GM23338 (cell line): ENCODE measurements at regions not wholly inside any gene's neighbourhood (a gene's known extent, or its start where the extent isn't known, plus 50 kb on each side); places are given as distances from the start of the nearest gene placed in this dataset.

Experiments
- ATAC-seq: fragments of 200-7000 bp; cut with Tn5 transposase; 3 replicates; pipeline ENCODE4 v1.9.1; 2020
- DNase-seq: peaks from one replicate; pipeline ENCODE4 v3.0.0-alpha.2; 2015; ENCODE audit warnings: low spot score
- H2AFZ ChIP-seq: fragments of 200-600 bp; sonication (generic); 2 replicates; pipeline ENCODE4 v1.8.0; 2016; ENCODE audit warnings: antibody characterized with exemption, mild to moderate bottlenecking, moderate library complexity
- H3F3A ChIP-seq: fragments of 200-600 bp; sonication (generic); replicated peaks from 2 replicates; pipeline ENCODE4 v1.8.0; 2017; ENCODE audit warnings: antibody characterized with exemption, mixed run types, low read depth
- H3K27ac ChIP-seq: fragments of 200-600 bp; sonication (generic); 2 replicates; pipeline ENCODE4 v1.6.1; 2016; ENCODE audit warnings: low read depth
- H3K27me3 ChIP-seq: fragments of 200-600 bp; sonication (generic); 2 replicates; pipeline ENCODE4 v1.8.0; 2016; ENCODE audit warnings: mild to moderate bottlenecking, mixed run types, moderate library complexity; ENCODE audit not compliant: insufficient read depth
- H3K36me3 ChIP-seq: fragments of 200-600 bp; sonication (generic); 2 replicates; pipeline ENCODE4 v1.8.0; 2016; ENCODE audit warnings: mild to moderate bottlenecking; ENCODE audit not compliant: insufficient read depth
- H3K4me1 ChIP-seq: fragments of 200-600 bp; sonication (generic); 2 replicates; pipeline ENCODE4 v1.8.0; 2016; ENCODE audit warnings: mild to moderate bottlenecking, moderate library complexity; ENCODE audit not compliant: insufficient read depth
- H3K4me2 ChIP-seq: fragments of 200-600 bp; sonication (generic); 2 replicates; pipeline ENCODE4 v1.7.1; 2017; ENCODE audit warnings: mixed run types
- H3K4me3 ChIP-seq: fragments of 200-600 bp; sonication (generic); 2 replicates; pipeline ENCODE4 v1.6.1; 2016; ENCODE audit warnings: mixed run types
- H3K79me2 ChIP-seq: fragments of 200-600 bp; sonication (generic); replicated peaks from 2 replicates; pipeline ENCODE4 v1.8.0; 2017; ENCODE audit warnings: mild to moderate bottlenecking; ENCODE audit not compliant: insufficient read depth
- H3K9me2 ChIP-seq: fragments of 200-600 bp; sonication (generic); 2 replicates; pipeline ENCODE4 v1.8.0; 2017; ENCODE audit not compliant: insufficient read depth
- H4K20me1 ChIP-seq: fragments of 200-600 bp; sonication (generic); replicated peaks from 2 replicates; pipeline ENCODE4 v1.8.0; 2017; ENCODE audit warnings: mild to moderate bottlenecking; ENCODE audit not compliant: insufficient read depth
- H3K27ac Mint-ChIP-seq: 2 replicates; pipeline ENCODE4 v1.8.0; 2020; ENCODE audit warnings: inconsistent platforms, mild to moderate bottlenecking, moderate library complexity, mixed read lengths
- H3K27me3 Mint-ChIP-seq: 3 replicates; pipeline ENCODE4 v1.8.0; 2022; ENCODE audit warnings: low read depth, mild to moderate bottlenecking, moderate library complexity, mixed read lengths, inconsistent platforms; ENCODE audit not compliant: insufficient read depth, poor library complexity
- H3K36me3 Mint-ChIP-seq: 3 replicates; pipeline ENCODE4 v1.8.0; 2021; ENCODE audit warnings: low read depth, mild to moderate bottlenecking, inconsistent platforms, moderate library complexity, mixed read lengths
- H3K4me1 Mint-ChIP-seq: 3 replicates; pipeline ENCODE4 v1.8.0; 2020; ENCODE audit warnings: mild to moderate bottlenecking, inconsistent platforms, mixed read lengths
- H3K4me3 Mint-ChIP-seq: 3 replicates; pipeline ENCODE4 v1.8.0; 2021; ENCODE audit warnings: moderate library complexity, mild to moderate bottlenecking, inconsistent platforms, mixed read lengths
- H3K9me3 Mint-ChIP-seq: 3 replicates; pipeline ENCODE4 v1.8.0; 2020; ENCODE audit warnings: moderate library complexity, mild to moderate bottlenecking, inconsistent platforms, mixed read lengths
- CREB1 ChIP-seq: fragments of 250-450 bp; sonication (Bioruptor Pico); IDR thresholded peaks from 2 replicates; pipeline ENCODE4 v1.5.0; 2020; ENCODE audit warnings: low read depth, mild to moderate bottlenecking, moderate library complexity
- ETS1 ChIP-seq: IDR thresholded peaks from 2 replicates; pipeline ENCODE4 v1.6.1; 2016; ENCODE audit warnings: antibody characterized with exemption
- EZH2 ChIP-seq: fragments of 200-600 bp; sonication (generic); IDR thresholded peaks from one replicate; pipeline ENCODE4 v1.8.0; 2017; ENCODE audit warnings: antibody characterized with exemption, mild to moderate bottlenecking, low read depth; ENCODE audit not compliant: unreplicated experiment
- EZH2phosphoT487 ChIP-seq: fragments of 200-600 bp; sonication (generic); IDR thresholded peaks from one replicate; pipeline ENCODE4 v1.8.1; 2018; ENCODE audit warnings: antibody characterized with exemption; ENCODE audit not compliant: unreplicated experiment
- JUNB ChIP-seq: IDR thresholded peaks from one replicate; pipeline ENCODE4 v1.6.1; 2016; ENCODE audit warnings: antibody characterized with exemption; ENCODE audit not compliant: unreplicated experiment
- POLR2AphosphoS5 ChIP-seq: IDR thresholded peaks from 2 replicates; pipeline ENCODE4 v1.6.1; 2016; ENCODE audit warnings: antibody characterized with exemption, low read depth
- STAT1 ChIP-seq: IDR thresholded peaks from one replicate; pipeline ENCODE4 v1.6.1; 2016; ENCODE audit warnings: antibody characterized with exemption; ENCODE audit not compliant: unreplicated experiment
- ZNF114 ChIP-seq: fragments of 250-450 bp; sonication (Bioruptor Pico); IDR thresholded peaks from 2 replicates; pipeline ENCODE4 v1.5.0; 2020; ENCODE audit warnings: mild to moderate bottlenecking, moderate library complexity
- ZNF331 ChIP-seq: fragments of 250-450 bp; sonication (Bioruptor Pico); IDR thresholded peaks from 2 replicates; pipeline ENCODE4 v1.5.0; 2020; ENCODE audit warnings: low read depth, mild to moderate bottlenecking, moderate library complexity
- TF ChIP-seq, protein P1 (sequence below): IDR thresholded peaks from one replicate; pipeline ENCODE4 v1.6.1; 2018; ENCODE audit warnings: antibody characterized with exemption; ENCODE audit not compliant: unreplicated experiment
- TF ChIP-seq, protein P2 (sequence below), 2 experiments: fragments of 200-600 bp in 1 of 2; sonication (generic) in 1 of 2; conservative IDR thresholded peaks; 2 replicates each; pipeline versions ENCODE4 v1.5.1 to v1.6.1; 2016 to 2017; ENCODE audit warnings: antibody characterized with exemption in 2 of 2, low read depth in 2 of 2, mild to moderate bottlenecking in 2 of 2, moderate library complexity in 1 of 2
- TF ChIP-seq, protein P3 (sequence below): fragments of 250-450 bp; sonication (Bioruptor Pico); IDR thresholded peaks from 2 replicates; pipeline ENCODE4 v1.5.0; 2020; ENCODE audit warnings: mild to moderate bottlenecking, moderate library complexity

DNA sequence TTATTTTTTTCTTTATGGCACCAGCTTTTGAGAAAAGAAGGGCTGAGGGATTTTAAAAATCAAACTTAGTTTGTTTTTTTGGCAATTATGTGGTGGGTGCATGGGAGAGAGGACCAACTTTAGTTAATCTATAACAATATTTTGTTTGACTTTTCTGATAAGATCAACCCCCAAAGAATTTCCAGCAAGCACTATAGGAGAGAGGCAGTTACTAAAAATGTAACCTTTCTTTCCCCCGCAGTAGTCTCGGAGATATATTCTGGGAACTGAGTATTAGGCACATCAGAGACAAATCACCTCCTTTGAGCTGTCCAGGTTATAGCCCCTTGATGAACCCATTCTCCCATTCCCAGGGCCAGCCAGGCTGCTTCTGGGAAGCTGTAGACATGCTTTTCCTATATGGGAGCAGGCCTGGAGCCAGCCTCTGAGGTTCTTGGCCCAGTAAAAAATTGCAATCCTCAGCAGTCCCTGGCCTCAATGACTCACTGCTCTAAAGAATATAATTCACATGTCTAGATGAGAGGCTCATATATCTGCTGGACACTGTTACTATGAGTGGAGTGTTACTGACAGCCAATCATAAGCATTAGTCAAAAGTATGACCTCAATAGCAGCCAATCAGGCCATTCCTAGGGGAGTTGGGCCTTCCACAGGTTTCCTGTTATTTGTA, 138.3 kb upstream of the AGBL1 start (continued):
- TF ChIP-seq, protein P1, sequence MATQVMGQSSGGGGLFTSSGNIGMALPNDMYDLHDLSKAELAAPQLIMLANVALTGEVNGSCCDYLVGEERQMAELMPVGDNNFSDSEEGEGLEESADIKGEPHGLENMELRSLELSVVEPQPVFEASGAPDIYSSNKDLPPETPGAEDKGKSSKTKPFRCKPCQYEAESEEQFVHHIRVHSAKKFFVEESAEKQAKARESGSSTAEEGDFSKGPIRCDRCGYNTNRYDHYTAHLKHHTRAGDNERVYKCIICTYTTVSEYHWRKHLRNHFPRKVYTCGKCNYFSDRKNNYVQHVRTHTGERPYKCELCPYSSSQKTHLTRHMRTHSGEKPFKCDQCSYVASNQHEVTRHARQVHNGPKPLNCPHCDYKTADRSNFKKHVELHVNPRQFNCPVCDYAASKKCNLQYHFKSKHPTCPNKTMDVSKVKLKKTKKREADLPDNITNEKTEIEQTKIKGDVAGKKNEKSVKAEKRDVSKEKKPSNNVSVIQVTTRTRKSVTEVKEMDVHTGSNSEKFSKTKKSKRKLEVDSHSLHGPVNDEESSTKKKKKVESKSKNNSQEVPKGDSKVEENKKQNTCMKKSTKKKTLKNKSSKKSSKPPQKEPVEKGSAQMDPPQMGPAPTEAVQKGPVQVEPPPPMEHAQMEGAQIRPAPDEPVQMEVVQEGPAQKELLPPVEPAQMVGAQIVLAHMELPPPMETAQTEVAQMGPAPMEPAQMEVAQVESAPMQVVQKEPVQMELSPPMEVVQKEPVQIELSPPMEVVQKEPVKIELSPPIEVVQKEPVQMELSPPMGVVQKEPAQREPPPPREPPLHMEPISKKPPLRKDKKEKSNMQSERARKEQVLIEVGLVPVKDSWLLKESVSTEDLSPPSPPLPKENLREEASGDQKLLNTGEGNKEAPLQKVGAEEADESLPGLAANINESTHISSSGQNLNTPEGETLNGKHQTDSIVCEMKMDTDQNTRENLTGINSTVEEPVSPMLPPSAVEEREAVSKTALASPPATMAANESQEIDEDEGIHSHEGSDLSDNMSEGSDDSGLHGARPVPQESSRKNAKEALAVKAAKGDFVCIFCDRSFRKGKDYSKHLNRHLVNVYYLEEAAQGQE = no peak
- no peak for TF ChIP-seq JUNB
- TF ChIP-seq STAT1 = no peak

DNA sequence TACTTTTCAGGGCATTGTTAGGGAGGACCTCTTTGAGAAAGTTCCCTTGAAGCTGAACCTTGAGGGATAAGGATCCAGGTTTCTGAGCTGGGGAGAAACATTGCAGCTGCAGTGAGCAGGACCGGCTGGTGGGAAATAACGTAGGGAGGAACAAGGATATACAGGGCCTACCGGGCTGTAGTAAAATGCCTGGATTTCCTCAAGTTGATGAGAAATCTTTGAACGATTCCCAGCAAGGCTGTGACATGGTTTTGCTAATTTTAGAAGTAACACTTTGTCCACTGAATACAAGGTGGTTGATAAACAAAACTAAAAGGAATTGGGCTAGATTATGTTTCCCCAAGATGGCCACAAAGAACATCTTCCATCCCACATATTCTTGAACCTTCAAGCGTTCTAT, 137.0 kb upstream of the AGBL1 start:
- DNase-seq (no peak), ATAC-seq (no peak)
- H3K27ac ChIP-seq = no peak overlapping the region
- H3K4me2 ChIP-seq = no peak overlapping the region
- H3K4me3 ChIP-seq = no peak overlapping the region
- no peaks in the 10 kb centered on the region for H3K36me3 Mint-ChIP-seq
- H3F3A ChIP-seq = no peaks in the 10 kb centered on the region
- no peak overlapping the region for H2AFZ ChIP-seq
- H3K4me3 Mint-ChIP-seq = no peak overlapping the region
- no peak overlapping the region for H3K27ac Mint-ChIP-seq
- no peaks in the 10 kb centered on the region for H3K27me3 ChIP-seq
- H3K27me3 Mint-ChIP-seq = peaks cover 3% of the 10 kb centered on the region
- no peaks in the 10 kb centered on the region for H3K4me1 Mint-ChIP-seq
- H3K4me1 ChIP-seq = no peaks in the 10 kb centered on the region
- H3K9me3 Mint-ChIP-seq = no peaks in the 10 kb centered on the region
- H4K20me1 ChIP-seq = no peaks in the 10 kb centered on the region
- peaks cover 6% of the 10 kb centered on the region; the same call in 1 of the 2 replicates for H3K9me2 ChIP-seq
- no peaks in the 10 kb centered on the region for H3K79me2 ChIP-seq
- no peaks in the 10 kb centered on the region for H3K36me3 ChIP-seq
- TF ChIP-seq POLR2AphosphoS5 = no peak
- no peak for TF ChIP-seq ETS1
- TF ChIP-seq EZH2 = no peak
- TF ChIP-seq CREB1 = no peak
- no peak for TF ChIP-seq JUNB
- TF ChIP-seq, protein P2, sequence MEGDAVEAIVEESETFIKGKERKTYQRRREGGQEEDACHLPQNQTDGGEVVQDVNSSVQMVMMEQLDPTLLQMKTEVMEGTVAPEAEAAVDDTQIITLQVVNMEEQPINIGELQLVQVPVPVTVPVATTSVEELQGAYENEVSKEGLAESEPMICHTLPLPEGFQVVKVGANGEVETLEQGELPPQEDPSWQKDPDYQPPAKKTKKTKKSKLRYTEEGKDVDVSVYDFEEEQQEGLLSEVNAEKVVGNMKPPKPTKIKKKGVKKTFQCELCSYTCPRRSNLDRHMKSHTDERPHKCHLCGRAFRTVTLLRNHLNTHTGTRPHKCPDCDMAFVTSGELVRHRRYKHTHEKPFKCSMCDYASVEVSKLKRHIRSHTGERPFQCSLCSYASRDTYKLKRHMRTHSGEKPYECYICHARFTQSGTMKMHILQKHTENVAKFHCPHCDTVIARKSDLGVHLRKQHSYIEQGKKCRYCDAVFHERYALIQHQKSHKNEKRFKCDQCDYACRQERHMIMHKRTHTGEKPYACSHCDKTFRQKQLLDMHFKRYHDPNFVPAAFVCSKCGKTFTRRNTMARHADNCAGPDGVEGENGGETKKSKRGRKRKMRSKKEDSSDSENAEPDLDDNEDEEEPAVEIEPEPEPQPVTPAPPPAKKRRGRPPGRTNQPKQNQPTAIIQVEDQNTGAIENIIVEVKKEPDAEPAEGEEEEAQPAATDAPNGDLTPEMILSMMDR (conservative IDR thresholded peaks at IDR 0.05; ENCODE audit: low read depth in 2 of 2) = no peak
- no peak for TF ChIP-seq ZNF331
- TF ChIP-seq ZNF114 = no peak
- no peak for TF ChIP-seq EZH2phosphoT487
- TF ChIP-seq, protein P3, sequence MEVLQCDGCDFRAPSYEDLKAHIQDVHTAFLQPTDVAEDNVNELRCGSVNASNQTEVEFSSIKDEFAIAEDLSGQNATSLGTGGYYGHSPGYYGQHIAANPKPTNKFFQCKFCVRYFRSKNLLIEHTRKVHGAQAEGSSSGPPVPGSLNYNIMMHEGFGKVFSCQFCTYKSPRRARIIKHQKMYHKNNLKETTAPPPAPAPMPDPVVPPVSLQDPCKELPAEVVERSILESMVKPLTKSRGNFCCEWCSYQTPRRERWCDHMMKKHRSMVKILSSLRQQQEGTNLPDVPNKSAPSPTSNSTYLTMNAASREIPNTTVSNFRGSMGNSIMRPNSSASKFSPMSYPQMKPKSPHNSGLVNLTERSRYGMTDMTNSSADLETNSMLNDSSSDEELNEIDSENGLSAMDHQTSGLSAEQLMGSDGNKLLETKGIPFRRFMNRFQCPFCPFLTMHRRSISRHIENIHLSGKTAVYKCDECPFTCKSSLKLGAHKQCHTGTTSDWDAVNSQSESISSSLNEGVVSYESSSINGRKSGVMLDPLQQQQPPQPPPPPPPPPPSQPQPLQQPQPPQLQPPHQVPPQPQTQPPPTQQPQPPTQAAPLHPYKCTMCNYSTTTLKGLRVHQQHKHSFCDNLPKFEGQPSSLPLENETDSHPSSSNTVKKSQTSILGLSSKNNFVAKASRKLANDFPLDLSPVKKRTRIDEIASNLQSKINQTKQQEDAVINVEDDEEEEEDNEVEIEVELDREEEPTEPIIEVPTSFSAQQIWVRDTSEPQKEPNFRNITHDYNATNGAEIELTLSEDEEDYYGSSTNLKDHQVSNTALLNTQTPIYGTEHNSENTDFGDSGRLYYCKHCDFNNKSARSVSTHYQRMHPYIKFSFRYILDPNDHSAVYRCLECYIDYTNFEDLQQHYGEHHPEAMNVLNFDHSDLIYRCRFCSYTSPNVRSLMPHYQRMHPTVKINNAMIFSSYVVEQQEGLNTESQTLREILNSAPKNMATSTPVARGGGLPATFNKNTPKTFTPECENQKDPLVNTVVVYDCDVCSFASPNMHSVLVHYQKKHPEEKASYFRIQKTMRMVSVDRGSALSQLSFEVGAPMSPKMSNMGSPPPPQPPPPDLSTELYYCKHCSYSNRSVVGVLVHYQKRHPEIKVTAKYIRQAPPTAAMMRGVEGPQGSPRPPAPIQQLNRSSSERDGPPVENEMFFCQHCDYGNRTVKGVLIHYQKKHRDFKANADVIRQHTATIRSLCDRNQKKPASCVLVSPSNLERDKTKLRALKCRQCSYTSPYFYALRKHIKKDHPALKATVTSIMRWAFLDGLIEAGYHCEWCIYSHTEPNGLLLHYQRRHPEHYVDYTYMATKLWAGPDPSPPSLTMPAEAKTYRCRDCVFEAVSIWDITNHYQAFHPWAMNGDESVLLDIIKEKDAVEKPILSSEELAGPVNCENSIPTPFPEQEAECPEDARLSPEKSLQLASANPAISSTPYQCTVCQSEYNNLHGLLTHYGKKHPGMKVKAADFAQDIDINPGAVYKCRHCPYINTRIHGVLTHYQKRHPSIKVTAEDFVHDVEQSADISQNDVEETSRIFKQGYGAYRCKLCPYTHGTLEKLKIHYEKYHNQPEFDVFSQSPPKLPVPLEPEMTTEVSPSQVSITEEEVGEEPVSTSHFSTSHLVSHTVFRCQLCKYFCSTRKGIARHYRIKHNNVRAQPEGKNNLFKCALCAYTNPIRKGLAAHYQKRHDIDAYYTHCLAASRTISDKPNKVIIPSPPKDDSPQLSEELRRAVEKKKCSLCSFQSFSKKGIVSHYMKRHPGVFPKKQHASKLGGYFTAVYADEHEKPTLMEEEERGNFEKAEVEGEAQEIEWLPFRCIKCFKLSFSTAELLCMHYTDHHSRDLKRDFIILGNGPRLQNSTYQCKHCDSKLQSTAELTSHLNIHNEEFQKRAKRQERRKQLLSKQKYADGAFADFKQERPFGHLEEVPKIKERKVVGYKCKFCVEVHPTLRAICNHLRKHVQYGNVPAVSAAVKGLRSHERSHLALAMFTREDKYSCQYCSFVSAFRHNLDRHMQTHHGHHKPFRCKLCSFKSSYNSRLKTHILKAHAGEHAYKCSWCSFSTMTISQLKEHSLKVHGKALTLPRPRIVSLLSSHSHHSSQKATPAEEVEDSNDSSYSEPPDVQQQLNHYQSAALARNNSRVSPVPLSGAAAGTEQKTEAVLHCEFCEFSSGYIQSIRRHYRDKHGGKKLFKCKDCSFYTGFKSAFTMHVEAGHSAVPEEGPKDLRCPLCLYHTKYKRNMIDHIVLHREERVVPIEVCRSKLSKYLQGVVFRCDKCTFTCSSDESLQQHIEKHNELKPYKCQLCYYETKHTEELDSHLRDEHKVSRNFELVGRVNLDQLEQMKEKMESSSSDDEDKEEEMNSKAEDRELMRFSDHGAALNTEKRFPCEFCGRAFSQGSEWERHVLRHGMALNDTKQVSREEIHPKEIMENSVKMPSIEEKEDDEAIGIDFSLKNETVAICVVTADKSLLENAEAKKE = no peak
